Adrenal gland (tissue), 9 donors: ENCODE measurements at regions not wholly inside any gene's neighbourhood (a gene's known extent, or its start where the extent isn't known, plus 50 kb on each side); places are given as distances from the start of the nearest gene placed in this dataset.
A peak's percentile ranks its signal among the peaks of the same experiment; 100 is the strongest.

ENCODE experiments used
- DNase-seq, 7 donors: peaks; one replicate each; pipeline ENCODE4 v3.0.0-alpha.2; 2019 to 2020
- H3K27ac ChIP-seq, 5 donors: fragments of 200-600 bp; sonication (generic) in 4 of 5; 1 replicate in 3 of 5; 2 replicates in 2 of 5; pipeline versions ENCODE4 v1.5.1 to v1.8.0; 2016 to 2020; ENCODE audit warnings: mild to moderate bottlenecking in 1 of 5
- H3K27me3 ChIP-seq: fragments of 200-600 bp; 2 replicates; pipeline ENCODE4 v1.8.0; 2021
- H3K36me3 ChIP-seq, 2 donors: fragments of 200-600 bp; replicated peaks in 1 of 2; 1 replicate in 1 of 2; 2 replicates in 1 of 2; pipeline versions ENCODE4 v1.5.1 to v1.8.0; 2018 to 2022
- H3K4me1 ChIP-seq, 2 donors: fragments of 200-600 bp; replicated peaks in 1 of 2; 1 replicate in 1 of 2; 2 replicates in 1 of 2; pipeline versions ENCODE4 v1.5.1 to v1.8.0; 2018 to 2021
- H3K4me3 ChIP-seq, 4 donors: fragments of 200-600 bp; sonication (generic) in 3 of 4; one replicate each; pipeline ENCODE4 v1.5.1; 2016 to 2018
- H3K9me3 ChIP-seq, 3 donors: fragments of 200-600 bp; sonication (generic) in 1 of 3; replicated peaks in 1 of 3; 1 replicate in 2 of 3; 2 replicates in 1 of 3; pipeline versions ENCODE4 v1.5.1 to v1.8.0; 2016 to 2021
- POLR2A ChIP-seq, 2 donors: fragments of 450-650 bp; IDR thresholded peaks; one replicate each; pipeline ENCODE4 v1.6.1; 2017; ENCODE audit warnings: antibody characterized with exemption in 2 of 2, mild to moderate bottlenecking in 2 of 2, moderate library complexity in 1 of 2
- WGBS, 4 donors: extraction: QIAGEN DNeasy Blood & Tissue Kit in 2 of 4; methylation state at CpG; one replicate each; pipeline versions ENCODE4 v1.1.5 to v1.1.7; 2013 to 2017; 5-methylcytosine and 5-hydroxymethylcytosine counted together
- intact Hi-C, 2 donors: fragments of 100-400 bp; cut with DNase I; formaldehyde crosslinking; loops; one replicate each; pipeline versions ENCODE4 v1.14.1 to v1.15.0; 2022 to 2023
- TF ChIP-seq, protein P1 (sequence below), 6 experiments: fragments of 450-650 bp in 4 of 6; fragments of 200-600 bp in 2 of 6; sonication (generic) in 1 of 6; IDR thresholded peaks; 1 replicate in 5 of 6; 2 replicates in 1 of 6; pipeline versions ENCODE4 v1.5.1 to v1.8.0; 2016 to 2021; ENCODE audit warnings: antibody characterized with exemption in 6 of 6, mild to moderate bottlenecking in 2 of 6, moderate library complexity in 1 of 6
- donor health status: healthy with polysubstance abuse.
- donor health status: Bipolar disorder and iron deficiency.
- donor health status: DM: yes; HTN: yes; CAD: no.
- donor health status: DM: no; HTN: no; CAD: no.
- donor health status: DM: no; HTN: no; CAD: no.

GRCh38 chr14:39491134-39491571 is 58.9 kb upstream of the FBXO33 start:
- Histone ChIP-seq H3K27me3 (no peaks in the 10 kb centered on the region), H3K4me3 (no peak overlapping the region), H3K9me3 (no peaks in the 10 kb centered on the region), H3K4me1 (peaks cover 0 to 4% of the 10 kb centered on the region in 2 donors), H3K27ac (no peak overlapping the region), H3K36me3 (no peaks in the 10 kb centered on the region)
- WGBS, 4 donors: 5 to 6% (median 6%) methylated on average over 3 of the region's 3 CpGs
- intact Hi-C loops: no loop called here
- no peak for TF ChIP-seq POLR2A (IDR thresholded peaks at IDR 0.05)
- TF ChIP-seq, protein P1, sequence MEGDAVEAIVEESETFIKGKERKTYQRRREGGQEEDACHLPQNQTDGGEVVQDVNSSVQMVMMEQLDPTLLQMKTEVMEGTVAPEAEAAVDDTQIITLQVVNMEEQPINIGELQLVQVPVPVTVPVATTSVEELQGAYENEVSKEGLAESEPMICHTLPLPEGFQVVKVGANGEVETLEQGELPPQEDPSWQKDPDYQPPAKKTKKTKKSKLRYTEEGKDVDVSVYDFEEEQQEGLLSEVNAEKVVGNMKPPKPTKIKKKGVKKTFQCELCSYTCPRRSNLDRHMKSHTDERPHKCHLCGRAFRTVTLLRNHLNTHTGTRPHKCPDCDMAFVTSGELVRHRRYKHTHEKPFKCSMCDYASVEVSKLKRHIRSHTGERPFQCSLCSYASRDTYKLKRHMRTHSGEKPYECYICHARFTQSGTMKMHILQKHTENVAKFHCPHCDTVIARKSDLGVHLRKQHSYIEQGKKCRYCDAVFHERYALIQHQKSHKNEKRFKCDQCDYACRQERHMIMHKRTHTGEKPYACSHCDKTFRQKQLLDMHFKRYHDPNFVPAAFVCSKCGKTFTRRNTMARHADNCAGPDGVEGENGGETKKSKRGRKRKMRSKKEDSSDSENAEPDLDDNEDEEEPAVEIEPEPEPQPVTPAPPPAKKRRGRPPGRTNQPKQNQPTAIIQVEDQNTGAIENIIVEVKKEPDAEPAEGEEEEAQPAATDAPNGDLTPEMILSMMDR (IDR thresholded peaks at IDR 0.05): peak; percentile 39 to 68 (median 50)
- no peak for DNase-seq

DNA sequence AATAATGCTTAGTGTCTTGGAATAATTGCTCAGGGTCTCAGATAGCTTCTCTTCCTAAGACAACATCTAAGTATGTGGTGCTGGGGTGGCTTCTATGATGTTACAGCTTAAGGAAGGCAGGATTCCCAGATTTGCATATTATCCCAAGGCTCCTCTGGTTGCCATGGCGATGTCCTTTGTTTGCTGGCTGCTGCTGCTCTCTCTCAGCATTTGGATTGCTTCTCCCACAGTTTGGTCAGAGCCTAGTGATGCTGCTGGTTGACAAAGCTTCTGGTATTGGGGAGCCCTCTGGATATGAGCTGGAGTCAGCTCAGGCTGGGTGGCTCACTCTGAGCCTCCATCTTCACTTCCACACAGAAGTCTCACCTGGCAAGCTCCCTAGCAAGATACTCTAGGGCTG is 56.4 kb upstream of the FBXO33 start:
- TF ChIP-seq, protein P1 (IDR thresholded peaks at IDR 0.05): no peak
- TF ChIP-seq POLR2A (IDR thresholded peaks at IDR 0.05): no peak
- peaks cover 0 to 4% of the 10 kb centered on the region in 2 donors for H3K4me1 ChIP-seq
- no peaks in the 10 kb centered on the region for H3K9me3 ChIP-seq
- H3K36me3 ChIP-seq: no peaks in the 10 kb centered on the region
- WGBS, 4 donors: 44 to 86% (median 51%) methylated on average over 1 of the region's 1 CpG
- no peak overlapping the region for H3K27ac ChIP-seq
- DNase-seq: peak in 4 of 7 donors; percentile 13 to 61 (median 19)
- H3K4me3 ChIP-seq: no peak overlapping the region
- intact Hi-C loops: no loop called here
- no peaks in the 10 kb centered on the region for H3K27me3 ChIP-seq

DNA sequence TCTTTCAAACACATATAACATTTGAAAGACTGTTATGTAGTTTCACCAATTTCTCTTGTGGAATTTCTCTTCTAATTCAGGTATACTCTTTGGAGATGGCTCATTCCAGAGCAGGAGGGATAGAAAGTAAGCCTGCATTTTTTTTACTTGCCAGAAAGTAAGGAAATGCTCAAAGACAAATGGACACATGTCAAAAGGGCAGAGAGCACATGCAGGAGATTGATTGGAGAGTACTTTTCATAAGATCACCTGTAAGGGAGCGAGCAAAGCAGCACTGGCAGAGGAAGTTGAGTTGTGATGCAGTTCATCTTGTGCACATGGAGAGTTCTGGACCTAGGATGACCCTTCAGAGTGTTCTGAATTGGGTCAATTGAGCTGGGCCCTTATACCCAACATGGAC is 51.4 kb upstream of the FBXO33 start:
- no peak for TF ChIP-seq POLR2A (IDR thresholded peaks at IDR 0.05)
- TF ChIP-seq, protein P1 (IDR thresholded peaks at IDR 0.05): no peak
- Histone ChIP-seq H3K4me1 (no peaks in the 10 kb centered on the region), H3K27me3 (no peaks in the 10 kb centered on the region), H3K27ac (no peak overlapping the region), H3K9me3 (no peaks in the 10 kb centered on the region), H3K4me3 (no peak overlapping the region), H3K36me3 (no peaks in the 10 kb centered on the region)
- intact Hi-C loops: no loop called here
- WGBS, 4 donors: 89 to 100% (median 91%) methylated on average over 1 of the region's 1 CpG
- no peak for DNase-seq
